OCI-LY7 (cell line): ENCODE measurements at regions not wholly inside any gene's neighbourhood (a gene's known extent, or its start where the extent isn't known, plus 50 kb on each side); places are given as distances from the start of the nearest gene placed in this dataset.

Source experiments
- BruUV-seq: library from RNA; stranded (reverse); fragments of 400-500 nt; replicated peaks from 2 replicates; lab custom pipeline; 2021; lab: Mats Ljungman, UMichigan
- CTCF ChIA-PET: fragments of 300-600 bp; sonication (Branson Sonifier 250); formaldehyde crosslinking; loops from one replicate; lab custom pipeline; 2022; ENCODE audit warnings: antibody characterized with exemption; ENCODE audit not compliant: unreplicated experiment; lab: Charles Lee
- POLR2A ChIA-PET: fragments of 300-600 bp; sonication (Branson Sonifier 250); formaldehyde crosslinking; loops from one replicate; lab custom pipeline; 2022; ENCODE audit warnings: antibody characterized with exemption; lab: Charles Lee
- DNase-seq: peaks from one replicate; pipeline ENCODE4 v3.0.0-alpha.2; 2015; ENCODE audit warnings: low spot score
- H2AFZ ChIP-seq: fragments of 200-600 bp; sonication (generic), shearing (Covaris generic); 2 replicates; pipeline ENCODE4 v1.6.1; 2014; ENCODE audit warnings: mild to moderate bottlenecking, antibody characterized with exemption, low read length, moderate library complexity
- H3K27ac ChIP-seq: fragments of 200-600 bp; sonication (generic); 2 replicates; pipeline ENCODE4 v1.5.1; 2014; ENCODE audit warnings: mixed run types, low read depth, mild to moderate bottlenecking, moderate library complexity, low read length, inconsistent platforms; ENCODE audit not compliant: poor library complexity, severe bottlenecking
- H3K36me3 ChIP-seq: fragments of 200-600 bp; sonication (generic); 2 replicates; pipeline ENCODE4 v1.6.1; 2014; ENCODE audit warnings: mild to moderate bottlenecking, antibody characterized with exemption, low read length, moderate library complexity, mixed read lengths; ENCODE audit not compliant: insufficient read depth
- H3K4me1 ChIP-seq: fragments of 200-600 bp; sonication (generic); 2 replicates; pipeline ENCODE4 v1.5.1; 2014; ENCODE audit warnings: mild to moderate bottlenecking, low read length; ENCODE audit not compliant: insufficient read depth, poor library complexity, severe bottlenecking
- H3K4me2 ChIP-seq: fragments of 200-600 bp; sonication (generic); 2 replicates; pipeline ENCODE4 v1.6.1; 2014; ENCODE audit warnings: mild to moderate bottlenecking, low read length
- H3K4me3 ChIP-seq: fragments of 200-600 bp; sonication (generic); 2 replicates; pipeline ENCODE4 v1.5.1; 2014; ENCODE audit warnings: mild to moderate bottlenecking, low read depth, low read length; ENCODE audit not compliant: poor library complexity, severe bottlenecking
- H3K79me2 ChIP-seq: fragments of 200-600 bp; sonication (generic); 2 replicates; pipeline ENCODE4 v1.6.1; 2016; ENCODE audit warnings: low read depth, mild to moderate bottlenecking, low read length, moderate library complexity, mixed read lengths; ENCODE audit not compliant: insufficient read depth
- H3K9me2 ChIP-seq: fragments of 200-600 bp; sonication (generic); 2 replicates; pipeline ENCODE4 v1.6.1; 2016; ENCODE audit warnings: mild to moderate bottlenecking, low read length, mixed read lengths; ENCODE audit not compliant: insufficient read depth
- H3K9me3 ChIP-seq: fragments of 200-600 bp; sonication (generic); 2 replicates; pipeline ENCODE4 v1.6.1; 2014; ENCODE audit warnings: mild to moderate bottlenecking, mixed run types, low read length, mixed read lengths
- H4K20me1 ChIP-seq: fragments of 200-600 bp; sonication (generic); 2 replicates; pipeline ENCODE4 v1.6.1; 2014; ENCODE audit warnings: mild to moderate bottlenecking, antibody characterized with exemption, low read length, moderate library complexity, mixed read lengths; ENCODE audit not compliant: insufficient read depth
- CTCF ChIP-seq: fragments of 200-600 bp; sonication (generic); conservative IDR thresholded peaks from 2 replicates; pipeline ENCODE4 v1.5.1; 2014; ENCODE audit warnings: mild to moderate bottlenecking, antibody characterized with exemption, low read length, moderate library complexity, mixed read lengths
- EZH2phosphoT487 ChIP-seq: fragments of 200-600 bp; sonication (generic); IDR thresholded peaks from 2 replicates; pipeline ENCODE4 v1.6.1; 2018; ENCODE audit warnings: low read depth, borderline replicate concordance, mild to moderate bottlenecking, mixed run types, antibody characterized with exemption, low read length, moderate library complexity, mixed read lengths
- intact Hi-C: fragments of 100-400 bp; cut with micrococcal nuclease; formaldehyde crosslinking; loops from one replicate; pipeline ENCODE4 v1.10.0; 2022; ENCODE audit not compliant: unreplicated experiment

- ChIA-PET POLR2A (interaction anchor here (1.4 kb wide), 1 partner anchor 61 kb away, joined by 3 read pairs; no protein-coding TSS in a partner anchor), CTCF (no interaction called here)
- Histone ChIP-seq H4K20me1 (no peaks in the 10 kb centered on the region), H2AFZ (no peak overlapping the region; the same call in 1 of the 2 replicates), H3K79me2 (no peaks in the 10 kb centered on the region), H3K36me3 (no peaks in the 10 kb centered on the region; the same call in 1 of the 2 replicates), H3K4me3 (no peak overlapping the region), H3K9me3 (peaks cover 17% of the 10 kb centered on the region; the same call in 1 of the 2 replicates), H3K9me2 (no peaks in the 10 kb centered on the region), H3K4me2 (no peak overlapping the region), H3K4me1 (peaks cover 5% of the 10 kb centered on the region), H3K27ac (no peak overlapping the region)
- no peak for DNase-seq
- BruUV-seq: no TSS peak
- intact Hi-C loops: no loop called here
- no peak for TF ChIP-seq EZH2phosphoT487
- TF ChIP-seq CTCF: no peak
These were observed 202.7 kb downstream of the SPATA31D1 start for GRCh38 chr9:82191082-82191770.

- ChIA-PET CTCF (no interaction called here), POLR2A (interaction anchor here (0.5 to 0.7 kb wide), 2 partner anchors 40 to 65 kb away, joined by 3 to 4 read pairs; no protein-coding TSS in a partner anchor)
- no peak for TF ChIP-seq EZH2phosphoT487
- no peak for TF ChIP-seq CTCF
- intact Hi-C loops: no loop called here
- no TSS peak for BruUV-seq
- Histone ChIP-seq H3K9me3 (peaks cover 17% of the 10 kb centered on the region; the same call in 1 of the 2 replicates), H3K4me2 (no peak overlapping the region), H3K4me1 (no peaks in the 10 kb centered on the region), H3K27ac (no peak overlapping the region), H4K20me1 (no peaks in the 10 kb centered on the region), H3K9me2 (no peaks in the 10 kb centered on the region), H3K4me3 (no peak overlapping the region), H3K36me3 (no peaks in the 10 kb centered on the region; the same call in 1 of the 2 replicates), H3K79me2 (no peaks in the 10 kb centered on the region), H2AFZ (no peak overlapping the region)
- no peak for DNase-seq
These were observed 203.6 kb downstream of the SPATA31D1 start for GRCh38 chr9:82192211-82192610.
